ENCODE measurements at regions not wholly inside any gene's neighbourhood (a gene's known extent, or its start where the extent isn't known, plus 50 kb on each side); places are given as distances from the start of the nearest gene placed in this dataset.
"Not testable (repeated sequence)": the region's sequence is repeated elsewhere in the genome, so short reads cannot be mapped to it uniquely, and the experiment has no call there.

- no peak for DNase-seq (ENCODE audit: extremely low read depth, low read depth, low spot score)
Observed at GRCh38 chr1:212495766-212496494, 63.2 kb downstream of the NENF start.

- no peak for DNase-seq (ENCODE audit: extremely low read depth, low read depth, low spot score)
Observed at GRCh38 chr1:212496682-212497081, 64.0 kb downstream of the NENF start.

GRCh38 chr1:212497553-212497952 lies 64.8 kb downstream of the NENF start:
- DNase-seq (ENCODE audit: extremely low read depth, low read depth, low spot score), result no peak

- no peak for DNase-seq (ENCODE audit: extremely low read depth, low read depth, low spot score)
Observed at GRCh38 chr1:212498283-212499040, 65.7 kb downstream of the NENF start.

GRCh38 chr1:212500351-212500750 lies 67.6 kb downstream of the NENF start:
- DNase-seq (ENCODE audit: extremely low read depth, low read depth, low spot score), result no peak

GRCh38 chr1:212500983-212501382 lies 68.3 kb downstream of the NENF start:
- no peak for DNase-seq (ENCODE audit: extremely low read depth, low read depth, low spot score)

- DNase-seq (ENCODE audit: extremely low read depth, low read depth, low spot score), result no peak
Observed at GRCh38 chr1:212503714-212504113, 71.0 kb downstream of the NENF start.

- no peak for DNase-seq (ENCODE audit: extremely low read depth, low read depth, low spot score)
Observed at GRCh38 chr1:212504171-212504803, 71.6 kb downstream of the NENF start.

GRCh38 chr1:212506666-212507065 lies 73.9 kb downstream of the NENF start:
- DNase-seq (ENCODE audit: extremely low read depth, low read depth, low spot score), result no peak

GRCh38 chr1:212507369-212507768 lies 74.6 kb downstream of the NENF start:
- no peak for DNase-seq (ENCODE audit: extremely low read depth, low read depth, low spot score)

GRCh38 chr1:212512816-212513559 lies 80.3 kb downstream of the NENF start:
- no peak for DNase-seq (ENCODE audit: extremely low read depth, low read depth, low spot score)

- DNase-seq (ENCODE audit: extremely low read depth, low read depth, low spot score), result no peak
Observed at GRCh38 chr1:212513586-212513985, 80.9 kb downstream of the NENF start.

- no peak for DNase-seq (ENCODE audit: extremely low read depth, low read depth, low spot score)
Observed at GRCh38 chr1:212514056-212514614, 81.4 kb downstream of the NENF start.

- DNase-seq (ENCODE audit: extremely low read depth, low read depth, low spot score), result no peak
Observed at GRCh38 chr1:212514782-212515181, 82.1 kb downstream of the NENF start.

- no peak for DNase-seq (ENCODE audit: extremely low read depth, low read depth, low spot score)
Observed at GRCh38 chr1:212515329-212515760, 82.6 kb downstream of the NENF start.

- DNase-seq (ENCODE audit: extremely low read depth, low read depth, low spot score), result not testable (repeated sequence)
Observed at GRCh38 chr1:212516012-212516411, 83.3 kb downstream of the NENF start.

- DNase-seq (ENCODE audit: extremely low read depth, low read depth, low spot score), result no peak
Observed at GRCh38 chr1:212518188-212519054, 85.7 kb downstream of the NENF start.

- no peak for DNase-seq (ENCODE audit: extremely low read depth, low read depth, low spot score)
Observed at GRCh38 chr1:212519131-212519530, 86.4 kb downstream of the NENF start.

- no peak for DNase-seq (ENCODE audit: extremely low read depth, low read depth, low spot score)
Observed at GRCh38 chr1:212520299-212520698, 87.6 kb downstream of the NENF start.

GRCh38 chr1:212520746-212521145 lies 87.8 kb upstream of the ATF3 start:
- no peak for DNase-seq (ENCODE audit: extremely low read depth, low read depth, low spot score)
